ENCODE measurements at regions not wholly inside any gene's neighbourhood (a gene's known extent, or its start where the extent isn't known, plus 50 kb on each side); places are given as distances from the start of the nearest gene placed in this dataset.

DNA sequence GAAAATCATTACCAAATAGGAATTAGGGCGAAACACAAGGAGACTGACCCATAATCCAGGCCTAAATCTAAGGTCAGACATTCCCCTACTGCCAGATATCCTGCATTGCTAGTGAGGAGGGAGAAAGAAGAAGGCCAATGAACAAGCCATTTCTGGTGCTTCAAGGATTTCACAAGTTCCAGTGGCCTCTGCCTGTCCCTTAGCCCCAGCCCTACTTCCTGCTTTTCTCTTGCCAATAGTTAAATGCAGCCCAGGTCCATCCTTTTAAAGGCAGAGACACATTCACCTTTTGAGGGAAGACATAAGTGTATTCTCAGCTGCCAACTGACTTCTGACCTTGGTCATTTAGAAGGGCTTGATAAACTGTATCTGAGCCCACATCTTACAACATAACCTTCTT, 135.8 kb downstream of the ZNF621 start:
- Histone ChIP-seq H2BK12ac (ENCODE audit: low read depth, low read length) (no peak overlapping the region), H2BK5ac (ENCODE audit: low read depth, low read length) (no peak overlapping the region), H3K4me2 (ENCODE audit: insufficient read depth in 1 of 2, low read depth in 2 of 2, low read length in 2 of 2) (no peak overlapping the region), H2AK5ac (ENCODE audit: low read depth, low read length) (no peak overlapping the region), H4K91ac (replicated peaks; ENCODE audit: insufficient read length, low read length) (no peak overlapping the region), H3K4me1 (replicated peaks in 1 of 4; ENCODE audit: control insufficient read depth in 3 of 4, insufficient read depth in 4 of 4, low read length in 3 of 4) (0 out of 7 replicates have a peak, but pooled peaks cover 0 to 2% (median 0%) of the 10 kb centered on the region in 4 experiments), H3K23me2 (ENCODE audit: low read depth, low read length) (no peaks in the 10 kb centered on the region), H4K20me1 (replicated peaks in 1 of 2; ENCODE audit: control insufficient read depth in 1 of 2, insufficient read depth in 2 of 2, low read length in 2 of 2) (no peaks in the 10 kb centered on the region), H3K27me3 (replicated peaks in 1 of 4; ENCODE audit: control insufficient read depth in 3 of 4, extremely low read depth in 1 of 4, insufficient read depth in 3 of 4, low read length in 3 of 4) (no peaks in the 10 kb centered on the region), H2AFZ (ENCODE audit: low read length) (no peak overlapping the region), H3K79me1 (ENCODE audit: low read depth, low read length) (no peaks in the 10 kb centered on the region), H3K18ac (ENCODE audit: extremely low read depth, low read length) (no peak overlapping the region), H3K9me3 (ENCODE audit: insufficient read depth in 2 of 2, low read depth in 1 of 2, low read length in 1 of 2) (no peaks in the 10 kb centered on the region), H2BK20ac (ENCODE audit: low read length) (no peak overlapping the region), H2BK15ac (ENCODE audit: low read length) (no peak overlapping the region), H2BK120ac (replicated peaks; ENCODE audit: low read depth, low read length) (no peak overlapping the region), H3K4ac (replicated peaks; ENCODE audit: insufficient read length, low read depth, low read length) (no peak overlapping the region), H3K27ac (ENCODE audit: low read depth, low read length) (no peak overlapping the region), H3K9ac (replicated peaks in 1 of 4; ENCODE audit: extremely low read depth in 1 of 4, low read depth in 3 of 4, low read length in 3 of 4) (0 out of 7 replicates have a peak overlapping the region, but pooled peaks of 1 of the 4 experiments have one; percentile 6), H3K36me3 (ENCODE audit: control insufficient read depth in 2 of 4, insufficient read depth in 4 of 4, low read length in 3 of 4) (no peaks in the 10 kb centered on the region), H3K23ac (ENCODE audit: insufficient read length) (no peak overlapping the region), H3K79me2 (ENCODE audit: control insufficient read depth in 1 of 2, insufficient read depth in 2 of 2, low read length in 2 of 2) (no peaks in the 10 kb centered on the region), H4K8ac (ENCODE audit: extremely low read depth, insufficient read depth, low read length) (no peak overlapping the region), H3K56ac (replicated peaks; ENCODE audit: insufficient read length, low read depth, low read length) (no peak overlapping the region), H3K14ac (ENCODE audit: insufficient read length) (no peak overlapping the region), H3K4me3 (ENCODE audit: extremely low read depth in 1 of 4, insufficient read depth in 2 of 4, low read depth in 3 of 4, low read length in 4 of 4) (no peak overlapping the region), H4K5ac (ENCODE audit: insufficient read length, low read depth, low read length) (no peak overlapping the region)
- WGBS, 2 experiments (ENCODE audit: extremely low coverage in 1 of 2, insufficient coverage in 1 of 2, insufficient read length in 1 of 2, insufficient replicate concordance in 2 of 2, low coverage in 1 of 2, low lambda C conversion rate in 2 of 2, missing lambda C conversion rate in 1 of 2), result 80% methylated on average over 1 of the region's 1 CpG; no CpG with 5 or more reads in 1 of the 2 experiments
- no peak for DNase-seq (ENCODE audit: low read depth in 1 of 2, low spot score in 2 of 2)
- POLR2A ChIA-PET (ENCODE audit: partially characterized antibody), result no interaction called here
- FAIRE-seq, result no peak
- CTCF ChIA-PET (ENCODE audit: partially characterized antibody), result interaction anchor here (0.6 to 1.8 kb wide), 2 partner anchors 57 to 1913 kb away, joined by 3 to 5 read pairs; no protein-coding TSS in a partner anchor
- TF ChIP-seq CBX8 (IDR thresholded peaks at IDR 0.05; ENCODE audit: borderline replicate concordance, low read depth, low read length), result no peak
- TF ChIP-seq CTBP2 (IDR thresholded peaks at IDR 0.05; ENCODE audit: borderline replicate concordance, insufficient read depth, insufficient read length, low read length), result no peak
- no peak for TF ChIP-seq E2F6 (IDR thresholded peaks at IDR 0.05)
- TF ChIP-seq YY1 (IDR thresholded peaks at IDR 0.05; ENCODE audit: low read depth, low read length), result no peak
- no peak for TF ChIP-seq JUND (IDR thresholded peaks at IDR 0.05; ENCODE audit: low read length)
- no peak for TF ChIP-seq RNF2 (IDR thresholded peaks at IDR 0.05; ENCODE audit: borderline replicate concordance, low read depth, low read length, missing control alignments, poor library complexity, severe bottlenecking)
- TF ChIP-seq ATF2 (IDR thresholded peaks at IDR 0.05; ENCODE audit: low read length), result no peak
- TF ChIP-seq, protein P1, sequence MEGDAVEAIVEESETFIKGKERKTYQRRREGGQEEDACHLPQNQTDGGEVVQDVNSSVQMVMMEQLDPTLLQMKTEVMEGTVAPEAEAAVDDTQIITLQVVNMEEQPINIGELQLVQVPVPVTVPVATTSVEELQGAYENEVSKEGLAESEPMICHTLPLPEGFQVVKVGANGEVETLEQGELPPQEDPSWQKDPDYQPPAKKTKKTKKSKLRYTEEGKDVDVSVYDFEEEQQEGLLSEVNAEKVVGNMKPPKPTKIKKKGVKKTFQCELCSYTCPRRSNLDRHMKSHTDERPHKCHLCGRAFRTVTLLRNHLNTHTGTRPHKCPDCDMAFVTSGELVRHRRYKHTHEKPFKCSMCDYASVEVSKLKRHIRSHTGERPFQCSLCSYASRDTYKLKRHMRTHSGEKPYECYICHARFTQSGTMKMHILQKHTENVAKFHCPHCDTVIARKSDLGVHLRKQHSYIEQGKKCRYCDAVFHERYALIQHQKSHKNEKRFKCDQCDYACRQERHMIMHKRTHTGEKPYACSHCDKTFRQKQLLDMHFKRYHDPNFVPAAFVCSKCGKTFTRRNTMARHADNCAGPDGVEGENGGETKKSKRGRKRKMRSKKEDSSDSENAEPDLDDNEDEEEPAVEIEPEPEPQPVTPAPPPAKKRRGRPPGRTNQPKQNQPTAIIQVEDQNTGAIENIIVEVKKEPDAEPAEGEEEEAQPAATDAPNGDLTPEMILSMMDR (IDR thresholded peaks at IDR 0.05; ENCODE audit: control extremely low read depth in 1 of 3, insufficient read depth in 1 of 3, low read depth in 1 of 3, low read length in 3 of 3), result no peak
